ENCODE measurements at regions not wholly inside any gene's neighbourhood (a gene's known extent, or its start where the extent isn't known, plus 50 kb on each side); places are given as distances from the start of the nearest gene placed in this dataset.

GRCh38 chr7:91685544-91685943 lies 195.0 kb downstream of the MTERF1 start:
- TF ChIP-seq CTCF (IDR thresholded peaks at IDR 0.05; ENCODE audit: insufficient read depth, low read length, poor library complexity, severe bottlenecking) (no peak), EZH2phosphoT487 (conservative IDR thresholded peaks at IDR 0.05; ENCODE audit: low read length) (no peak)

Measured in SU-DHL-6 (cell line).